Spleen (tissue), 11 donors: ENCODE measurements at regions not wholly inside any gene's neighbourhood (a gene's known extent, or its start where the extent isn't known, plus 50 kb on each side); places are given as distances from the start of the nearest gene placed in this dataset.

Experiments used
- DNase-seq: peaks from one replicate; pipeline ENCODE4 v3.0.0-alpha.2; 2020
- H3K27ac ChIP-seq, 8 donors: fragments of 200-600 bp; sonication (generic) in 7 of 8; 1 replicate in 4 of 8; 2 replicates in 4 of 8; pipeline versions ENCODE4 v1.5.0 to v1.8.0; 2016 to 2021; ENCODE audit warnings: inconsistent platforms in 4 of 8, mild to moderate bottlenecking in 4 of 8, moderate library complexity in 1 of 8
- H3K27me3 ChIP-seq, 7 donors: fragments of 200-600 bp; sonication (generic) in 6 of 7; replicated peaks in 1 of 7; 1 replicate in 4 of 7; 2 replicates in 3 of 7; pipeline versions ENCODE4 v1.5.0 to v1.8.0; 2016 to 2021; ENCODE audit warnings: inconsistent platforms in 3 of 7, mild to moderate bottlenecking in 1 of 7
- H3K36me3 ChIP-seq, 6 donors: fragments of 200-600 bp; sonication (generic) in 5 of 6; 1 replicate in 4 of 6; 2 replicates in 2 of 6; pipeline versions ENCODE4 v1.5.0 to v1.8.0; 2016 to 2021; ENCODE audit warnings: inconsistent platforms in 2 of 6
- H3K4me1 ChIP-seq, 6 donors: fragments of 200-600 bp; sonication (generic) in 5 of 6; 1 replicate in 3 of 6; 2 replicates in 3 of 6; pipeline versions ENCODE4 v1.5.0 to v1.8.0; 2016 to 2021; ENCODE audit warnings: inconsistent platforms in 3 of 6
- H3K4me3 ChIP-seq, 8 donors: fragments of 200-600 bp; sonication (generic) in 7 of 8; 1 replicate in 4 of 8; 2 replicates in 4 of 8; pipeline versions ENCODE4 v1.5.0 to v1.8.0; 2016 to 2021; ENCODE audit warnings: inconsistent platforms in 4 of 8, mild to moderate bottlenecking in 4 of 8, moderate library complexity in 2 of 8
- H3K9me3 ChIP-seq, 8 donors: fragments of 200-600 bp; sonication (generic) in 7 of 8; 1 replicate in 4 of 8; 2 replicates in 4 of 8; pipeline versions ENCODE4 v1.5.0 to v1.8.0; 2016 to 2021; ENCODE audit warnings: inconsistent platforms in 4 of 8
- POLR2A ChIP-seq, 3 donors: fragments of 450-650 bp; IDR thresholded peaks; one replicate each; pipeline ENCODE4 v1.5.1; 2017; ENCODE audit warnings: antibody characterized with exemption in 3 of 3, mild to moderate bottlenecking in 1 of 3
- POLR2AphosphoS5 ChIP-seq, 3 donors: sonication (generic); formaldehyde crosslinking; IDR thresholded peaks; one replicate each; pipeline ENCODE4 v1.5.1; 2017; ENCODE audit warnings: antibody characterized with exemption in 3 of 3
- WGBS, 5 donors: extraction: QIAGEN DNeasy Blood & Tissue Kit in 3 of 5; methylation state at CpG; one replicate each; pipeline versions ENCODE4 v1.1.5 to v1.1.7; 2013 to 2018; 5-methylcytosine and 5-hydroxymethylcytosine counted together
- intact Hi-C: fragments of 100-400 bp; cut with DNase I; formaldehyde crosslinking; loops from one replicate; pipeline ENCODE4 v1.15.0; 2023; ENCODE audit warnings: low total_unique reads
- TF ChIP-seq, protein P1 (sequence below), 11 experiments: fragments of 200-600 bp in 7 of 11; fragments of 450-650 bp in 4 of 11; sonication (generic) in 4 of 11; IDR thresholded peaks in 8 of 11; conservative IDR thresholded peaks in 3 of 11; 1 replicate in 7 of 11; 2 replicates in 4 of 11; pipeline versions ENCODE4 v1.4.0 to v1.8.0; 2016 to 2021; ENCODE audit warnings: antibody characterized with exemption in 11 of 11, inconsistent platforms in 4 of 11, mild to moderate bottlenecking in 1 of 11
- donor health status: healthy with polysubstance abuse.
- donor health status: DM: no; HTN: no; CAD: no; lungs with moderate emphysema.
- donor health status: DM: no; HTN: no; CAD: no.
- donor health status: Bipolar disorder and iron deficiency.
- donor health status: healthy.
- donor health status: DM: no; HTN: no; CAD: no.
- donor health status: DM: yes; HTN: yes; CAD: no.

DNA sequence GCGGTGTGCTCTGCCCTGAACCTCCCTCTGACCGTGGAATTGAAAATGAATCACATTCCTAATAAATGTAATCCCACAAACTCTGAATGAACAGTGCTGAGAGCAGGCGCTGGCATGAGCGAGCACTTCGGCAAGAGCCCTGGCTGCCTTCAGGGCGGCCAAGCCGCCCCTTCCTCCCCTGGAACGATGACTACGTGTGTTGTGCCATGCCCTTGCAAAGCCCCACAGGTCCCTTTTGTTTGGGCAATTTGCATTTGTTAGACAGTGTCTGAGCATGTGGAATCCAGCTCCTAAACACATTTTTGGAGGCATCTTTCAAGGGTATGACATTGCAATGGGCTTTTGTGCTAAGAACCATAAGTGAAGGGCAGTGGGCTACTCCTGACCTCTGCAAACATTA is 95.6 kb upstream of the MKI67 start:
- Histone ChIP-seq H3K9me3 (no peaks in the 10 kb centered on the region), H3K27me3 (peaks cover 0 to 28% (median 0%) of the 10 kb centered on the region in 7 donors), H3K36me3 (no peaks in the 10 kb centered on the region), H3K4me1 (peaks cover 0 to 17% (median 5%) of the 10 kb centered on the region in 6 donors), H3K4me3 (no peak overlapping the region), H3K27ac (no peak overlapping the region)
- TF ChIP-seq POLR2AphosphoS5 (IDR thresholded peaks at IDR 0.05) (no peak), POLR2A (IDR thresholded peaks at IDR 0.05) (no peak)
- TF ChIP-seq, protein P1, sequence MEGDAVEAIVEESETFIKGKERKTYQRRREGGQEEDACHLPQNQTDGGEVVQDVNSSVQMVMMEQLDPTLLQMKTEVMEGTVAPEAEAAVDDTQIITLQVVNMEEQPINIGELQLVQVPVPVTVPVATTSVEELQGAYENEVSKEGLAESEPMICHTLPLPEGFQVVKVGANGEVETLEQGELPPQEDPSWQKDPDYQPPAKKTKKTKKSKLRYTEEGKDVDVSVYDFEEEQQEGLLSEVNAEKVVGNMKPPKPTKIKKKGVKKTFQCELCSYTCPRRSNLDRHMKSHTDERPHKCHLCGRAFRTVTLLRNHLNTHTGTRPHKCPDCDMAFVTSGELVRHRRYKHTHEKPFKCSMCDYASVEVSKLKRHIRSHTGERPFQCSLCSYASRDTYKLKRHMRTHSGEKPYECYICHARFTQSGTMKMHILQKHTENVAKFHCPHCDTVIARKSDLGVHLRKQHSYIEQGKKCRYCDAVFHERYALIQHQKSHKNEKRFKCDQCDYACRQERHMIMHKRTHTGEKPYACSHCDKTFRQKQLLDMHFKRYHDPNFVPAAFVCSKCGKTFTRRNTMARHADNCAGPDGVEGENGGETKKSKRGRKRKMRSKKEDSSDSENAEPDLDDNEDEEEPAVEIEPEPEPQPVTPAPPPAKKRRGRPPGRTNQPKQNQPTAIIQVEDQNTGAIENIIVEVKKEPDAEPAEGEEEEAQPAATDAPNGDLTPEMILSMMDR (IDR thresholded peaks at IDR 0.05 in 8 of 11, conservative IDR thresholded peaks at IDR 0.05 in 3 of 11): no peak
- WGBS, 5 donors: 68 to 88% (median 78%) methylated on average over 9 of the region's 9 CpGs
- DNase-seq: no peak
- intact Hi-C loops: no loop called here

DNA sequence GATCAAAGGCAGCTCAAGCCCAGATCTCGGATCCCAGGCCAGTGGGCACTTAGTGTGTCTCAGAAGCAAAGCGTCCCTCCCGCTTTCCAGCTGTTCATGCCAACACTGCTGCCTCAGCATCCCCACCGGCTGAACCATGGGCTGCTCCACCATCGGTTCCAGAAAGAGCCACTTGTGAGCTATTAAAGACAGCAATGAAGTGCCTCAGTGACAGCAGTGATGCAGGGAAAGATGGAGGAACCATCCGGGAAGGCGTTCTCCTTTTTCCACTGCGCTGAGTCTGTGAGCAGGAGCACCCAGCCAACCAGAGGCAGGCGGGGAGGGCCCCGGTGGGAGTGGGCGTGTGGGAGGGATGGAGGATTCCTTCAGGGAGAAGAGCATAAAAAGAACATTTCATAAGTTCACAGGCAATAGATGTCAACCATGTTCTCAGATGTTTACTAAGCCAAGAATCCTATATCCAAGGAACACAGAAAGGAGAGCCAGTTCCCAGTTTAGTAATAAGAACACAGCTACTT is 96.2 kb upstream of the MKI67 start:
- H3K27me3 ChIP-seq: peaks cover 0 to 28% (median 0%) of the 10 kb centered on the region in 7 donors
- H3K36me3 ChIP-seq: no peaks in the 10 kb centered on the region
- TF ChIP-seq POLR2AphosphoS5 (IDR thresholded peaks at IDR 0.05): no peak
- TF ChIP-seq, protein P1 (IDR thresholded peaks at IDR 0.05 in 8 of 11, conservative IDR thresholded peaks at IDR 0.05 in 3 of 11): no peak
- TF ChIP-seq POLR2A (IDR thresholded peaks at IDR 0.05): no peak
- intact Hi-C loops: no loop called here
- no peak overlapping the region for H3K4me3 ChIP-seq
- H3K27ac ChIP-seq: no peak overlapping the region
- DNase-seq: no peak
- 76 to 87% (median 80%) methylated on average over 11 of the region's 11 CpGs for WGBS, 5 donors
- no peaks in the 10 kb centered on the region for H3K9me3 ChIP-seq
- peaks cover 0 to 17% (median 5%) of the 10 kb centered on the region in 6 donors for H3K4me1 ChIP-seq

DNA sequence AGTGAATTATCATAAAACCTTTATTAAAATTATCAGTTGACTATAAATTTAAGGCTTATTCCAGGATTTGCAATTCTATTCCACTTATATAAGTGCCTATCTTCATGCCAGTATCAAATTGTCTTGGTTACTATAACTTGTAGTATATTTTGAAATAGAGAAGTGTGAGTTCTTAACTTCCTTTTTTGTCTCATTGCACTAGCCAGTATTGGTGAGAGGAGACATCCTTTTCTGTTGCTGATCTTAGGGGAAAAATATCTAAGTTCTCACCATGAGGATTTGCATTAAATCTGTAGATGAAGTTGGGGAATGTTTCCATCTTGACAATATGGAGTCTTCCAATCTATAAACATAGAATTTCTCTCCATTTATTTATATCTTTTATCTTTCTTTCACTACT is 104.2 kb upstream of the MKI67 start:
- Histone ChIP-seq H3K27ac (no peak overlapping the region), H3K4me1 (no peaks in the 10 kb centered on the region), H3K9me3 (peaks cover 0 to 21% (median 11%) of the 10 kb centered on the region in 8 donors), H3K4me3 (no peak overlapping the region), H3K36me3 (no peaks in the 10 kb centered on the region), H3K27me3 (peaks cover 0 to 16% (median 0%) of the 10 kb centered on the region in 7 donors)
- no peak for DNase-seq
- TF ChIP-seq POLR2A (IDR thresholded peaks at IDR 0.05): no peak
- TF ChIP-seq, protein P1 (IDR thresholded peaks at IDR 0.05 in 8 of 11, conservative IDR thresholded peaks at IDR 0.05 in 3 of 11): no peak
- intact Hi-C loops: no loop called here

DNA sequence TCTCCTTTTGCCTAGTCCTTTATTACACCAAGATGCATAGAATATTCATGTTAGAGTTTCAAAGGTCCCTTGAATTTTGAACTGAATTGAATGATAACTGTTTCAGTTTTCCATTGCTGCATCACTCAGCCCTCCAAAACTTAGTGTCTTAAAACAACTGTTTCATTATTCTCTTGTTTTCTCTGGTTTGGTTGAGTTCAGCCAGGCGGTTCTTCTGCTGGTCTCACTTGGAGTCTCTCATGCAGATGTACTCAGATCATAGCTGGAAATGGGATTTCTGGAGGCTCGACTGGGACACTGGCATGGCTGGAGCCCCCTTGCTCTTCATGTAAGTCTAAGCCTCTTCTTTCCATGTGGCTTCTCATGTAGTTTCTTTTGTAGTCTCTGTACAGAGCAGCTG is 107.2 kb upstream of the MKI67 start:
- 82 to 92% (median 85%) methylated on average over 2 of the region's 2 CpGs for WGBS, 5 donors
- intact Hi-C loops: no loop called here
- H3K9me3 ChIP-seq: peaks cover 0 to 21% (median 11%) of the 10 kb centered on the region in 8 donors

DNA sequence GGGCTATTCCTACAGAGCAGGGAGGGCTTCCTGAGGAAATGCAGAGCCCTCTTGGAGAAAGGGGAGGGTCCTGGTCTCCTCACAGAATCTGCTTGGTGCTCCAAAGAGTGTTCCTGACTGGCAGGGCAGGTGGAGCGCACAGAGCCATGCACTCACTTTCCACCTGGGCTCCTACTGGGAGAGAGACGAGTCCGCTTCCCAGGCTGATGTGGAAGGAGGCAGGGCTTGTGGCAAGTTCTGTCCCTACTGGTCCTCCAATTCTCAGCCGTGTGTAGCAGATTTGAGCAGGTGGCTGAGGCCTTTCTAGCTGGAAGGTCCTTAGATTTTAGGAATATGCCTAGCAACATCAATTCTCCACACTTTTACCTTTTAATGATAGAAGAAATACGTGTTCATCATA is 111.5 kb upstream of the MKI67 start:
- no peak for DNase-seq
- Histone ChIP-seq H3K27me3 (peaks cover 0 to 6% (median 0%) of the 10 kb centered on the region in 7 donors), H3K27ac (no peak overlapping the region), H3K4me1 (no peaks in the 10 kb centered on the region), H3K36me3 (no peaks in the 10 kb centered on the region), H3K9me3 (peaks cover 0 to 21% (median 11%) of the 10 kb centered on the region in 8 donors), H3K4me3 (no peak overlapping the region)
- whole genome bisulfite sequencing, 5 donors: 76 to 89% (median 80%) methylated on average over 5 of the region's 5 CpGs
- intact Hi-C loops: no loop called here
- TF ChIP-seq POLR2A (IDR thresholded peaks at IDR 0.05) (no peak), POLR2AphosphoS5 (IDR thresholded peaks at IDR 0.05) (no peak)
- TF ChIP-seq, protein P1 (IDR thresholded peaks at IDR 0.05 in 8 of 11, conservative IDR thresholded peaks at IDR 0.05 in 3 of 11): no peak

More for the DNA sequence above, 107.2 kb upstream of the MKI67 start:
- Histone ChIP-seq H3K4me1 (no peaks in the 10 kb centered on the region), H3K27me3 (peaks cover 0 to 19% (median 0%) of the 10 kb centered on the region in 7 donors), H3K36me3 (no peaks in the 10 kb centered on the region), H3K27ac (no peak overlapping the region), H3K4me3 (no peak overlapping the region)
- DNase-seq: no peak
- no peak for TF ChIP-seq POLR2AphosphoS5 (IDR thresholded peaks at IDR 0.05)
